SK-N-SH (cell line): ENCODE measurements at regions not wholly inside any gene's neighbourhood (a gene's known extent, or its start where the extent isn't known, plus 50 kb on each side); places are given as distances from the start of the nearest gene placed in this dataset.

Experiments
- CTCF ChIA-PET: fragments of 300-600, 350-600 bp; formaldehyde crosslinking; extraction: SDS; loops from one replicate; lab custom pipeline; 2021; lab: Yijun Ruan, JAX
- POLR2A ChIA-PET: fragments of 350-600 bp; sonication (Branson Sonifier 250); formaldehyde crosslinking; extraction: SDS; loops from one replicate; lab custom pipeline; 2020; ENCODE audit warnings: antibody characterized with exemption, inconsistent platforms; lab: Yijun Ruan, JAX
- DNase-seq: peaks from one replicate; pipeline ENCODE4 v3.0.0; 2012
- H2AFZ ChIP-seq: fragments of 200-600 bp; sonication (generic); 2 replicates; pipeline ENCODE4 v1.8.1; 2016; ENCODE audit warnings: antibody characterized with exemption, mild to moderate bottlenecking, low read depth
- H3F3A ChIP-seq: fragments of 200-600 bp; sonication (generic); replicated peaks from 2 replicates; pipeline ENCODE3; 2016; ENCODE audit warnings: antibody characterized with exemption, mild to moderate bottlenecking; ENCODE audit not compliant: insufficient read depth
- H3K27ac ChIP-seq, 2 experiments: fragments of 200-500 bp in 1 of 2; fragments of 200-600 bp in 1 of 2; sonication (Bioruptor generic) in 1 of 2; sonication (generic), shearing (Covaris generic) in 1 of 2; 2 replicates each; pipeline versions ENCODE4 v1.5.1 to v1.6.1; 2014 to 2016; ENCODE audit warnings: low read depth in 2 of 2, inconsistent platforms in 1 of 2, low read length in 1 of 2, mild to moderate bottlenecking in 1 of 2, mixed read lengths in 1 of 2
- H3K27me3 ChIP-seq: fragments of 200-600 bp; sonication (generic), shearing (Covaris generic); 2 replicates; pipeline ENCODE4 v1.6.1; 2016; ENCODE audit warnings: mixed run types; ENCODE audit not compliant: insufficient read depth
- H3K36me3 ChIP-seq, 2 experiments: fragments of 200-500 bp in 1 of 2; fragments of 200-600 bp in 1 of 2; sonication (Bioruptor generic) in 1 of 2; sonication (generic) in 1 of 2; replicated peaks in 1 of 2; 2 replicates each; pipeline versions ENCODE3 to v1.5.1; 2014 to 2016; ENCODE audit warnings: low read length in 1 of 2, mild to moderate bottlenecking in 1 of 2; ENCODE audit not compliant: insufficient read depth in 2 of 2, control insufficient read depth in 1 of 2
- H3K4me1 ChIP-seq, 2 experiments: fragments of 200-500 bp in 1 of 2; fragments of 200-600 bp in 1 of 2; sonication (Bioruptor generic) in 1 of 2; sonication (generic), shearing (Covaris generic) in 1 of 2; 2 replicates each; pipeline versions ENCODE4 v1.5.1 to v1.6.1; 2014 to 2016; ENCODE audit warnings: low read depth in 1 of 2, low read length in 1 of 2, mixed run types in 1 of 2; ENCODE audit not compliant: insufficient read depth in 2 of 2, control insufficient read depth in 1 of 2
- H3K4me2 ChIP-seq: fragments of 200-600 bp; sonication (generic), shearing (Covaris generic); 2 replicates; pipeline ENCODE4 v1.6.1; 2017; ENCODE audit warnings: mixed run types
- H3K4me3 ChIP-seq, 2 experiments: fragments of 200-500 bp in 1 of 2; fragments of 200-600 bp in 1 of 2; sonication (Bioruptor generic) in 1 of 2; sonication (generic), shearing (Covaris generic) in 1 of 2; 2 replicates each; pipeline versions ENCODE4 v1.5.1 to v1.8.1; 2014 to 2016; ENCODE audit warnings: low read depth in 2 of 2, inconsistent platforms in 1 of 2, low read length in 1 of 2, mild to moderate bottlenecking in 1 of 2, mixed read lengths in 1 of 2, moderate library complexity in 1 of 2
- H3K79me2 ChIP-seq: fragments of 200-600 bp; sonication (generic); 2 replicates; pipeline ENCODE4 v1.8.1; 2017; ENCODE audit warnings: mild to moderate bottlenecking; ENCODE audit not compliant: insufficient read depth
- H3K9ac ChIP-seq: fragments of 200-600 bp; sonication (generic); 2 replicates; pipeline ENCODE4 v1.6.1; 2017; ENCODE audit warnings: mixed run types
- H3K9me2 ChIP-seq: fragments of 200-600 bp; sonication (generic); 2 replicates; pipeline ENCODE4 v1.6.1; 2017; ENCODE audit warnings: mixed run types
- H3K9me3 ChIP-seq: fragments of 200-600 bp; sonication (generic); 2 replicates; pipeline ENCODE4 v1.6.1; 2017; ENCODE audit warnings: mixed run types, mild to moderate bottlenecking, moderate library complexity
- H4K20me1 ChIP-seq: fragments of 200-600 bp; sonication (generic); 2 replicates; pipeline ENCODE4 v1.6.1; 2017; ENCODE audit warnings: mild to moderate bottlenecking, mixed run types; ENCODE audit not compliant: insufficient read depth
- CHD2 ChIP-seq: fragments of 150-350 bp; IDR thresholded peaks from 2 replicates; pipeline ENCODE4 v1.6.1; 2018; ENCODE audit warnings: low read length; ENCODE audit not compliant: partially characterized antibody
- ELF1 ChIP-seq: IDR thresholded peaks from 2 replicates; pipeline ENCODE4 v1.4.0; 2012
- EZH2phosphoT487 ChIP-seq: fragments of 200-600 bp; sonication (generic); IDR thresholded peaks from 2 replicates; pipeline ENCODE4 v1.6.1; 2017; ENCODE audit warnings: low read depth, mixed run types, mild to moderate bottlenecking, antibody characterized with exemption, moderate library complexity, borderline replicate concordance
- FOSL2 ChIP-seq: IDR thresholded peaks from 2 replicates; pipeline ENCODE4 v1.4.0; 2012; ENCODE audit warnings: low read depth, mild to moderate bottlenecking, moderate library complexity, borderline replicate concordance
- FOXJ3 ChIP-seq: sonication (generic); formaldehyde crosslinking; IDR thresholded peaks from 2 replicates; pipeline ENCODE4 v1.5.1; 2020; ENCODE audit warnings: mild to moderate bottlenecking, missing genetic modification reagents
- FOXM1 ChIP-seq: IDR thresholded peaks from 2 replicates; pipeline ENCODE4 v1.4.0; 2012; ENCODE audit warnings: low read depth, mild to moderate bottlenecking
- GABPA ChIP-seq: IDR thresholded peaks from 2 replicates; pipeline ENCODE4 v1.4.0; 2012; ENCODE audit warnings: low read depth, mild to moderate bottlenecking
- GATA2 ChIP-seq: sonication (generic); formaldehyde crosslinking; IDR thresholded peaks from 2 replicates; pipeline ENCODE4 v1.5.0; 2020; ENCODE audit warnings: mild to moderate bottlenecking, missing genetic modification reagents
- JUND ChIP-seq: IDR thresholded peaks from 2 replicates; pipeline ENCODE4 v1.4.0; 2012
- MXI1 ChIP-seq: IDR thresholded peaks from 2 replicates; pipeline ENCODE4 v1.6.1; 2012; ENCODE audit warnings: mild to moderate bottlenecking, low read depth, low read length, improper control_type of control experiment
- NFIC ChIP-seq: IDR thresholded peaks from 2 replicates; pipeline ENCODE4 v1.4.0; 2012; ENCODE audit warnings: borderline replicate concordance
- RAD21 ChIP-seq: IDR thresholded peaks from 2 replicates; pipeline ENCODE4 v1.6.1; 2012; ENCODE audit warnings: mild to moderate bottlenecking, low read length
- RFX5 ChIP-seq: IDR thresholded peaks from 2 replicates; pipeline ENCODE4 v1.6.1; 2012; ENCODE audit warnings: mild to moderate bottlenecking, improper control_type of control experiment, low read length
- SIN3A ChIP-seq: IDR thresholded peaks from 2 replicates; pipeline ENCODE4 v1.6.1; 2012; ENCODE audit warnings: low read depth, mild to moderate bottlenecking, low read length, moderate library complexity, borderline replicate concordance
- SMC3 ChIP-seq: IDR thresholded peaks from 2 replicates; pipeline ENCODE4 v1.6.1; 2012; ENCODE audit warnings: low read depth, low read length, improper control_type of control experiment
- TAF1 ChIP-seq: IDR thresholded peaks from 2 replicates; pipeline ENCODE4 v1.6.1; 2012; ENCODE audit warnings: low read depth, mild to moderate bottlenecking, low read length, moderate library complexity, borderline replicate concordance
- TCF12 ChIP-seq: IDR thresholded peaks from 2 replicates; pipeline ENCODE4 v1.4.0; 2012
- TEAD4 ChIP-seq: IDR thresholded peaks from 2 replicates; pipeline ENCODE4 v1.4.0; 2012; ENCODE audit warnings: mild to moderate bottlenecking, borderline replicate concordance; ENCODE audit not compliant: insufficient read depth
- YY1 ChIP-seq: IDR thresholded peaks from 2 replicates; pipeline ENCODE4 v1.4.0; 2012; ENCODE audit warnings: low read depth, mild to moderate bottlenecking
- WGBS: methylation state at CpG from one replicate; pipeline ENCODE4 v1.1.6; 2017; ENCODE audit warnings: low lambda C conversion rate; 5-methylcytosine and 5-hydroxymethylcytosine counted together

- POLR2A ChIA-PET: no interaction called here
- Histone ChIP-seq H3K9me2 (peaks cover 2% of the 10 kb centered on the region; the same call in 1 of the 2 replicates), H3K4me2 (no peak overlapping the region)
Measured at GRCh38 chr5:165863239-165863638, 2357.8 kb downstream of the MAT2B start.

DNA sequence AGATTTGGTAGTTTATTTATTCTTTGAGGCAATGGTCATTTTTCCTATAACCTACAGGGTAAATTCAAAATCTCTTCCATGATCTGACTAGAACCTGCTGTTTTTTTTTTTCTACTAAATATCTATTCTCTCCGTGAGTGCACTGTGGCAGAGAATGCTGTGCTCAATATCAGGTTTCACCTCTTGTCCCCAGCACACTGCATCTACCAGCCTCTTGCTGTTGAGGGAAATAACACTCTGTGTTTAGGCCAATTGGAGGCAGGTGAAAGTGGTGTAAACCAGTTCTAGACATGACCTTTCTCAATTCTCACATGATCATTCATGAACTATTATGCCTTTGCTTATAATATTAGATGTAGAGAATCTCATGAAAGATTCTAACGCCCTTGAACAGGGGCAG lies 2365.9 kb downstream of the MAT2B start:
- Histone ChIP-seq H3K27me3 (no peaks in the 10 kb centered on the region), H3K4me1 (no peaks in the 10 kb centered on the region), H3K27ac (no peak overlapping the region), H3K9ac (no peak overlapping the region), H3K9me3 (no peaks in the 10 kb centered on the region), H2AFZ (no peak overlapping the region), H3K4me3 (no peak overlapping the region), H3K36me3 (no peaks in the 10 kb centered on the region), H4K20me1 (no peaks in the 10 kb centered on the region), H3K79me2 (no peaks in the 10 kb centered on the region), H3F3A (no peaks in the 10 kb centered on the region), H3K4me2 (no peak overlapping the region), H3K9me2 (peaks cover 2% of the 10 kb centered on the region; the same call in 1 of the 2 replicates)
- ChIA-PET CTCF (no interaction called here), POLR2A (no interaction called here)
- DNase-seq: no peak
- TF ChIP-seq RAD21 (no peak), FOXJ3 (CRISPR knock-in tag) (no peak), YY1 (no peak), TCF12 (no peak), TEAD4 (no peak), SIN3A (no peak), TAF1 (no peak), MXI1 (no peak), JUND (no peak), GATA2 (CRISPR knock-in tag) (no peak), SMC3 (no peak)
- WGBS: 22% methylated on average over 2 of the region's 2 CpGs

More at GRCh38 chr5:165863239-165863638, 2357.8 kb downstream of the MAT2B start:
- Histone ChIP-seq H3K4me3 (no peak overlapping the region), H3K9me3 (no peaks in the 10 kb centered on the region), H3K9ac (no peak overlapping the region), H3K27ac (no peak overlapping the region), H3K4me1 (no peaks in the 10 kb centered on the region), H3F3A (no peaks in the 10 kb centered on the region), H2AFZ (no peak overlapping the region), H3K36me3 (no peaks in the 10 kb centered on the region), H4K20me1 (no peaks in the 10 kb centered on the region), H3K79me2 (no peaks in the 10 kb centered on the region), H3K27me3 (no peaks in the 10 kb centered on the region)
- no peak for DNase-seq
- TF ChIP-seq CHD2: no peak
- TF ChIP-seq GABPA: no peak
- no peak for TF ChIP-seq SMC3
- no peak for TF ChIP-seq FOSL2
- TF ChIP-seq TAF1: no peak
- TF ChIP-seq FOXM1: no peak
- TF ChIP-seq EZH2phosphoT487: no peak
- TF ChIP-seq RFX5: no peak
- no peak for TF ChIP-seq TCF12
- no peak for TF ChIP-seq ELF1
- no peak for TF ChIP-seq NFIC
- no peak for TF ChIP-seq YY1
- no peak for TF ChIP-seq JUND
- WGBS: 62% methylated on average over 4 of the region's 4 CpGs
- CTCF ChIA-PET: no interaction called here
